ENCODE measurements at regions not wholly inside any gene's neighbourhood (a gene's known extent, or its start where the extent isn't known, plus 50 kb on each side); places are given as distances from the start of the nearest gene placed in this dataset.

DNA sequence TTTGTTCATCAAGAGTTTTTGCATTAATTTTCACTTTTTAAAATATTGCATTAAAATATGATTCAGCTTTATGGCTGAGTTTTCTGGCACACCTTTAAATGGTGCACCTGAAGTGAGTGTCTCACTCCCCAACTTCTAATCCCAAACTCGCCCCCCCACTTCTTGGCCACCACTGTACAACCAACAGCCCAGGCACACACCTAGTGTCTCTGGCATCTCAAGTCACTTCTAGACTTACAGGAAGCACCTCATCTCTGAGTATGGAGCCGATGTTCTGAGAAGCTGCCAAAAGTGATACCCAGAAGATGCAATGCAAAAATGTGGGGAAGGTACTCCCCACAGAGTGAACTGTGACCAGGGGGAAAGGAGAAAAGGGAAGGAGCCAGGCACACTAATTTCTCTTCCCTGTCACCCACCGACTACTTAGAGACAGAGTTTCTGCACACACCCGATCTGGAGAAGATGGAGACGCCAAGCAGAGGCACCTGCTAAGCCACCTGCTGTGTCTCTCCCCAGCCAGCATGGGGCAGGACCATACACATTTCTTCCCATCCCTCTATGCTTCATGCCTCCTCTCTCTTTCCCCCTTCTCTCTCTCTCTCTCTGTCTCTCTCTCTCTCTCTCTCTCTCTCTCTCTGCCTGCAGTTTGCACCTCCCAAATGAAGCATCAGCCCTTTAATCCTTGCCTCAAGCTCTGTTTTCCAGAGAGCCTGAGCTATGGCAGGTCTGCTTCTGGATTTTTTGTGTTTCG, 155.3 kb upstream of the ZNF507 start:
- Histone ChIP-seq H3K4me3 (ENCODE audit: low read length in 2 of 2) (no peak overlapping the region), H3K9ac (ENCODE audit: low read depth in 1 of 2, low read length in 2 of 2) (no peak overlapping the region), H3K36me3 (ENCODE audit: control insufficient read depth in 2 of 2, insufficient read depth in 2 of 2, low read length in 2 of 2) (no peaks in the 10 kb centered on the region), H3K9me3 (ENCODE audit: control insufficient read depth in 2 of 2, low read length in 2 of 2) (no peaks in the 10 kb centered on the region), H3K27ac (ENCODE audit: low read depth in 2 of 2, low read length in 2 of 2) (no peak overlapping the region), H3K4me1 (ENCODE audit: control insufficient read depth in 2 of 2, insufficient read depth in 2 of 2, low read length in 2 of 2) (no peaks in the 10 kb centered on the region), H3K27me3 (ENCODE audit: control insufficient read depth in 2 of 2, insufficient read depth in 2 of 2, low read length in 2 of 2) (no peaks in the 10 kb centered on the region)

DNA sequence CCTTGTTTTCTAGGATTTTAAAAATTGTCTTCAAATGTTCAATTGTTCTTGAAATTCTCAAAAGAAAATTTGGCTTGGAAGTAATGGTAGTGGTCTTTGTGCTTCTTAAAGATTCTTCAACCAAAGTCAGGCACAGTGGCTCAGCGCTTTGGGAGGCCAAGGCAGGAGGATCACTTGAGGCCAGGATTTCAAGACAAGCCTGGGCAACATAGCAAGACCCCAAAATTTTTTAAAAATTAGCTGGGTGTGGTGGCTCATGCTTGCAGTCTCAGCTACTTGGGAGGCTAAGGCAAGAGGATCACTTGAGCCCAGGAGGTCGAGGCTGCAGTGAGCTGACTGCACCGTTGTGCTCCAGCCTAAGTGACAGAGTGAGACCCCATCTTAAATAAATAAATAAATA, 153.5 kb upstream of the ZNF507 start:
- Histone ChIP-seq H3K27ac (ENCODE audit: low read depth in 2 of 2, low read length in 2 of 2) (no peak overlapping the region), H3K4me1 (ENCODE audit: control insufficient read depth in 2 of 2, insufficient read depth in 2 of 2, low read length in 2 of 2) (no peaks in the 10 kb centered on the region), H3K36me3 (ENCODE audit: control insufficient read depth in 2 of 2, insufficient read depth in 2 of 2, low read length in 2 of 2) (no peaks in the 10 kb centered on the region), H3K9me3 (ENCODE audit: control insufficient read depth in 2 of 2, low read length in 2 of 2) (no peaks in the 10 kb centered on the region), H3K4me3 (ENCODE audit: low read length in 2 of 2) (no peak overlapping the region), H3K9ac (ENCODE audit: low read depth in 1 of 2, low read length in 2 of 2) (no peak overlapping the region), H3K27me3 (ENCODE audit: control insufficient read depth in 2 of 2, insufficient read depth in 2 of 2, low read length in 2 of 2) (no peaks in the 10 kb centered on the region)

DNA sequence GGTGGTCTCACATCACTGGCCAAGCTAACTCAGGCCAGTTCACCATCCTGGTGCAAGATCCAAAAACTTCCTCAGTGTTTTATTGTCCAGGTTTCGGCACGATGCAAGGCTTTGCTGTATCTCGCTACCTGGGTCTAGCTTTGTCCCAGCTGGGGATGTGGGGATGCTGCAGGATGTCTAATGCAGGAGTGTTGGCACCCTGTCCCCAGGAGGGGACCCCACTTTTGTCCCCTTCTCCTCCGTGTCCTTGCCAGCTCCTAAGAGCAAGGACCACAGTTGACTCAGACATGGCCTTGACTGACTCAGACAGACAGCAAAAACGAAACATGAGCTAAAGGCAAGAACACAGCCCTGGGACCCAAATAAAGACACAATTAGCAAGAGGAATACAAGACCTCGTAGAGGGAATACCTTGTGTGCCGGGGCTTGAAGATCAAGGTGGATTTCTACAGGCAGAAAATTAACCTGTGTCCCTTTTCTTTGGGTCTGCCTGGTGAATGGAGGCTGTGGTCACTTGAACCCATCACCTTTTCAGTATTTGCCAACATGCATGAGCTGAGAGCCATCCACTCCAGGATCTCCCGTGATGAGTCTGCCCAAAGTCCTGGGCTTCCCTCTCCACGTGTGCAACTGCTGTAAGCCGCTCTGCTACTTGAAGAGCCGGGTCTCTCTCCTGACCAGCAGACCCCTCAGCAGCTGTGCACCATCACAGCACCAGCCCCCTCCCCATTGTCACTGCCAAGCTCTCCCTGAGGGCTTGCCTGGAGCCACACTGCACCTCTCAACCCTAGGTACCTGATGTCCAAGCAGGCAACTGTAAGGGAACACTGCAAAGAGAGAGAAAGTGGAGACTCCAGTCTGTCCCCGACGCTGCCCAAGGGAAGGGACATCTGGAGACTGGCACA, 149.5 kb upstream of the ZNF507 start:
- no peaks in the 10 kb centered on the region for H3K4me1 ChIP-seq (ENCODE audit: control insufficient read depth in 2 of 2, insufficient read depth in 2 of 2, low read length in 2 of 2)
- no peak overlapping the region for H3K9ac ChIP-seq (ENCODE audit: low read depth in 1 of 2, low read length in 2 of 2)
- H3K27ac ChIP-seq (ENCODE audit: low read depth in 2 of 2, low read length in 2 of 2) = no peak overlapping the region
- H3K9me3 ChIP-seq (ENCODE audit: control insufficient read depth in 2 of 2, low read length in 2 of 2) = no peaks in the 10 kb centered on the region
- H3K27me3 ChIP-seq (ENCODE audit: control insufficient read depth in 2 of 2, insufficient read depth in 2 of 2, low read length in 2 of 2) = no peaks in the 10 kb centered on the region
- H3K4me3 ChIP-seq (ENCODE audit: low read length in 2 of 2) = no peak overlapping the region
- no peaks in the 10 kb centered on the region for H3K36me3 ChIP-seq (ENCODE audit: control insufficient read depth in 2 of 2, insufficient read depth in 2 of 2, low read length in 2 of 2)

DNA sequence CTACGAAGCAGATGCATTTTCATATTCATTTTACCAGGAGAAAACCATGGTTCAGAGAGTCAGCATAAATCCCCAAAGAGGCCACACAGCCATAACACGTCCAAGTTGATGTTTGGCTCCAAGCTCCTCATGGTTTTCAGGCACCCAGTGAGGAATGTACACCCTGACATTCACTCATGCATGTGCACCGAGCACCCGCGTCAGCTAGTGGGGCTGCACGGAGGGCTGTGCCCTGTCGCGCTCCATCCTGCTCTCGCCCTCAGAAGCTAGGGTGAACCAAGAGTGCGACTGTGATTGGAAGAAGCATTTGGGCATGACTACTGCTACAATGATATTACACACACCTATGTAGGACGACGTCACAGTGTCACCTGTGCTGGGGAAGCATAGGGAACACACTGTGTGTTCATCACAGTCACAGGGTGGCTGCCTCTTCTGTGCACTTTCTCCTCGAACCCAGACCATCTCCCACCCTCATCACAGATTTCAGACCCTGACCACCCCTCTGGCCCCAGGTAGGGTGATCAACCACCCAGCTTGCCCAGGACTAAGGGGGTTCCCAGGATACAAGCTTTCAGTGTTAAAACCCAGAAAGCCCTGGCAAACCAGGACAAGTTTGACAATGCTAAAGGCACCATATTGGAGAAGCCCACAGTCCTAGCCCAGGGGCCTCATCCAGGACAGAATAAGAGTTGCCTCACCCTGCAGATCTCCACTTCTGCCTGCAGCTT, 148.6 kb upstream of the ZNF507 start:
- H3K27me3 ChIP-seq (ENCODE audit: control insufficient read depth in 2 of 2, insufficient read depth in 2 of 2, low read length in 2 of 2) = no peaks in the 10 kb centered on the region
- no peak overlapping the region for H3K27ac ChIP-seq (ENCODE audit: low read depth in 2 of 2, low read length in 2 of 2)
- H3K4me3 ChIP-seq (ENCODE audit: low read length in 2 of 2) = no peak overlapping the region
- H3K36me3 ChIP-seq (ENCODE audit: control insufficient read depth in 2 of 2, insufficient read depth in 2 of 2, low read length in 2 of 2) = no peaks in the 10 kb centered on the region
- no peaks in the 10 kb centered on the region for H3K9me3 ChIP-seq (ENCODE audit: control insufficient read depth in 2 of 2, low read length in 2 of 2)
- H3K4me1 ChIP-seq (ENCODE audit: control insufficient read depth in 2 of 2, insufficient read depth in 2 of 2, low read length in 2 of 2) = no peaks in the 10 kb centered on the region
- H3K9ac ChIP-seq (ENCODE audit: low read depth in 1 of 2, low read length in 2 of 2) = no peak overlapping the region

DNA sequence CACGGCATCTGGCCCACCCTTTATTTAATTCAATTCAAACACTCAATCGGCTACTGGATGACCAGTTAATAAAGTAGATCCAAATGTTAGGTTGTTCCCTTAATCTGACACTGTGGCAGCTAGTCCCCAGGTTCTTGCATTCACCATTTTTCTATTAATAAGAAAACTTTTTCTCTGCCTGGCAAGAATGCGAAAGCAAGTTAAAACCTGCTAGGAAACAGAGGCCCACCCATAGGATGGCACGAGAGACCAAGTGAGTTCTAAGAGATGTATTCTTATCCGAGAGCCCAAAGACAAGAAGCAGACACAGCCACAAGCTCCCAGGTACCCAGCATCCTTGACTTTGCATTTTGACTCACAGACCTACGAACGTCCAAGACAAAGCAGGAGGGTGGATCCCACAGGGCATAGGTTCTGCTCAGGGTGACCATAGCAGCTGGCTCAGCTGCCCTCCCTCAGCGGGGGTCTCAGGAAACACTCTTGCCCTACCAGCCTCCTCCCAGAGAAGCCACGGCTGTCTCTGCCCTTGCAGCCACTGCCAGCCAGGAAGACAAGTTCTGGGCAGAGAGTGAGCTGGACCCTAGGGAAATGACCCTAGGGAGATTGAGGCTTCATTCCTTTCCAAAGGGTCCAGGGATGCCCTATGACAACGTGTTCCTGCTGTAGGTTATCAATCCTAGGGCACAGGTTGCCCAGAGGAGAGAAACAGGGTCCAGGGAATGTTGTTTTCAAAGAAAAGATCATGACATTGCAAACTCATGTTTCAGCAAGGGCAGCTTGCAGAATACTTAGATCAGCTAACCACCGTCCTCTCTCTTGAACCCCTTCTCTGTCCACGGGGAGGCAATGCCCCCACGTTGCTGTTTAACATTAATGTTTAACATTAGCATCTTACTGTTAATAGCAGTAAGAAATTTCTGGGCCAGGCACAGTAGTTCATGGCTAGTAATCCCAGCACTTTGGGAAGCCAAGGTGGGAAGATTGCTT, 147.2 kb upstream of the ZNF507 start:
- no peak overlapping the region for H3K27ac ChIP-seq (ENCODE audit: low read depth in 2 of 2, low read length in 2 of 2)
- H3K27me3 ChIP-seq (ENCODE audit: control insufficient read depth in 2 of 2, insufficient read depth in 2 of 2, low read length in 2 of 2) = no peaks in the 10 kb centered on the region
- H3K4me3 ChIP-seq (ENCODE audit: low read length in 2 of 2) = no peak overlapping the region
- no peak overlapping the region for H3K9ac ChIP-seq (ENCODE audit: low read depth in 1 of 2, low read length in 2 of 2)
- no peaks in the 10 kb centered on the region for H3K4me1 ChIP-seq (ENCODE audit: control insufficient read depth in 2 of 2, insufficient read depth in 2 of 2, low read length in 2 of 2)
- H3K36me3 ChIP-seq (ENCODE audit: control insufficient read depth in 2 of 2, insufficient read depth in 2 of 2, low read length in 2 of 2) = no peaks in the 10 kb centered on the region
- no peaks in the 10 kb centered on the region for H3K9me3 ChIP-seq (ENCODE audit: control insufficient read depth in 2 of 2, low read length in 2 of 2)

DNA sequence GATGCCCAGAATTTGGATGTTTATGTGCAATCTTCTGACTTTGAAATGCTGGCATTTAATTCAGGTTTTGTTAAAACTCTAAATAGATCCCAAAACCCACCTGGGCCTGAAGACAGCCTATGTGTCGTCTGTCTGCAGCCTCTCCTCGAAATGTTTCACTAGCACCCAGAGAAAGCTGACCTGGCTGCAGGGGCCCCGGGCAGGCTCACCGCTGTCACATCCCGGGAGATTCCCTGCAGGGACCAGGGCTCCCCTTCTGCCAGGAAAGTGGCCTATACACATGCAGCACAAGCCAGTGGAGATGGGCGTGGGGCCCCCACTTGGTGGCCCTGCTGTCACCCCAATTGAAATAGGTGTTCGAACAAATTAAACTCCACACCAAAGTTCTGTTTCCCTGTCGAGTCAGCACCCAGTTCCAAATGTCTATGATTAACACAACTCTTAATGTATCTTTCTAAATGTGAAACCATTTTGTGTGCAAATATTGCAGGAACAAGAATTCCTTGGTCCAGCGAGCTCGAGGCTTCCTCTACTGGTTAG, 145.8 kb upstream of the ZNF507 start:
- H3K36me3 ChIP-seq (ENCODE audit: control insufficient read depth in 2 of 2, insufficient read depth in 2 of 2, low read length in 2 of 2) = no peaks in the 10 kb centered on the region
- H3K4me1 ChIP-seq (ENCODE audit: control insufficient read depth in 2 of 2, insufficient read depth in 2 of 2, low read length in 2 of 2) = no peaks in the 10 kb centered on the region
- no peak overlapping the region for H3K9ac ChIP-seq (ENCODE audit: low read depth in 1 of 2, low read length in 2 of 2)
- H3K4me3 ChIP-seq (ENCODE audit: low read length in 2 of 2) = no peak overlapping the region
- H3K9me3 ChIP-seq (ENCODE audit: control insufficient read depth in 2 of 2, low read length in 2 of 2) = no peaks in the 10 kb centered on the region
- no peak overlapping the region for H3K27ac ChIP-seq (ENCODE audit: low read depth in 2 of 2, low read length in 2 of 2)
- H3K27me3 ChIP-seq (ENCODE audit: control insufficient read depth in 2 of 2, insufficient read depth in 2 of 2, low read length in 2 of 2) = no peaks in the 10 kb centered on the region

DNA sequence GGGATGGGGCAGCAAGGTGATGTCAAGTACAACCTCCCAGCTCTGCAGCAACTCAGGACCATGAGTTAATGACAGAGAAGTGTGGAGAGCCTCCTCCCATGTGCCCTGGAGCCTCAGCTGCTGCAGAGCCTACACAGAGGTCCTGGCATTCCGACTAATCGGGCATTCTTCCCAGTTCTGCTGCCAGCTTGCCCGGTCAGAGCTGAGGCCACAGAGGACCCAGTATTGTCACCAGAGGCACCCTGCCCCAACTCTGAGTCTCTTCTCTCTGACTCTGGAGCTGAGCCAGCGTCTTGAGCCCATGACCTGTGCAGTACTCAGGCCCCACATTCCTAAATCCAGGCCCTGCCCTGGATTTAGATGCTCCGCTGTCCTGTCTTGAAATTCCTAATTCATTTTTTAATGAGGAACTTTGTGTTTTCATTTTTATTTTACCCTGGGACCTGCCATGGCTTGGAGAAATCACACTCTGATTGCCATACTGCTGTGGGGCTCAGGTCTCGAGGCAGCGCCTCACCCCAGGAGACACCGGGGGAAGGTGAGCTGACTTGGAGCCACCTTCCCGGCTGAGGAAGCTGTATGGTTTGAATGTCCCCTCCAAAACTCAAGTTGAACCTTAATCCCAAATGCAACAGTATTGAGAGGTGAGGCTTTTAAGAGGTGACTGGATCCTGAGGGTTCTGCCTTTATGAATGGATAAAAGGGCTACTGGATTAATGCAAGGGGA, 144.9 kb upstream of the ZNF507 start:
- Histone ChIP-seq H3K4me1 (ENCODE audit: control insufficient read depth in 2 of 2, insufficient read depth in 2 of 2, low read length in 2 of 2) (no peaks in the 10 kb centered on the region), H3K27me3 (ENCODE audit: control insufficient read depth in 2 of 2, insufficient read depth in 2 of 2, low read length in 2 of 2) (no peaks in the 10 kb centered on the region), H3K4me3 (ENCODE audit: low read length in 2 of 2) (no peak overlapping the region), H3K36me3 (ENCODE audit: control insufficient read depth in 2 of 2, insufficient read depth in 2 of 2, low read length in 2 of 2) (no peaks in the 10 kb centered on the region), H3K9ac (ENCODE audit: low read depth in 1 of 2, low read length in 2 of 2) (no peak overlapping the region), H3K27ac (ENCODE audit: low read depth in 2 of 2, low read length in 2 of 2) (no peak overlapping the region), H3K9me3 (ENCODE audit: control insufficient read depth in 2 of 2, low read length in 2 of 2) (no peaks in the 10 kb centered on the region)

DNA sequence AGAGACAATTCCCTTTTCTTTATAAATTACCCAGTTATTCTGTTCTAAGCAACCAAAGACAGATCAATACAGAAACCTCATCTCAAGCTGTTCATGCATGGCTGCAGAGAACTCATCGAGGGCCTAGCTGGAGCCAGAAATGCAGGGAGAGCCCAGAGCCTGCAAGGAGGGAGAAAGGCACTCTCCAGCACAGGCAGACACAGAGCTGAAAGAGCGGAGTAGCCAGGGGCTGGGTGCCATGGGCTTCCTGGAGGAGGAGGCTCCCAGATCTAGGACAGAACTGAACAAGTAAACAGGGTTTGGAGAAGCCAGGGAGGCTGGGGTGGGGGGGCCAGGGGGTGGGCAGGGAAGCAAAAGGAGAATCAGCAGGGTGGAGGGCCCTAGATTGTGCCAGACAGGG, 144.2 kb upstream of the ZNF507 start:
- Histone ChIP-seq H3K4me1 (ENCODE audit: control insufficient read depth in 2 of 2, insufficient read depth in 2 of 2, low read length in 2 of 2) (no peaks in the 10 kb centered on the region), H3K9ac (ENCODE audit: low read depth in 1 of 2, low read length in 2 of 2) (no peak overlapping the region), H3K27ac (ENCODE audit: low read depth in 2 of 2, low read length in 2 of 2) (no peak overlapping the region), H3K9me3 (ENCODE audit: control insufficient read depth in 2 of 2, low read length in 2 of 2) (no peaks in the 10 kb centered on the region), H3K36me3 (ENCODE audit: control insufficient read depth in 2 of 2, insufficient read depth in 2 of 2, low read length in 2 of 2) (no peaks in the 10 kb centered on the region), H3K27me3 (ENCODE audit: control insufficient read depth in 2 of 2, insufficient read depth in 2 of 2, low read length in 2 of 2) (no peaks in the 10 kb centered on the region), H3K4me3 (ENCODE audit: low read length in 2 of 2) (no peak overlapping the region)

DNA sequence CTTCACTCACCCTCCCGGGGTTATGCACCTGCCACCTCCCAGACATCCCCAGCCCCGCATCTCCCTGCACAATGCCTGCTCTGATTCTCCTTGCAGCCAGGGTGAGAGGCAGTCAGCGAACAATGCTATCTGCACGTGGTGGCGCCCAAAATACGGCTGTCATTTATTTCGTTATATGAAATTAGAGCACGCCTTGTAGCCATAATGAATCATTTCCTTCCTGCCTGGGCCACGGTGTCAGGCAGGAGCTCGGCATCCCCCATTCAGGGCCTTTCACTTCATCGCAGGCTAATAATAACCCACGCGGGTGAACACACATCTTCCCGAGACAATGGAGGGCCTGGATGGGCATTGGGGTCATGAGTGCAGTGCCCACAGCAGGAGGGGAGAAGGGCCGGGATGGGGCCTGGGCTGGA, 143.8 kb upstream of the ZNF507 start:
- Histone ChIP-seq H3K27me3 (ENCODE audit: control insufficient read depth in 2 of 2, insufficient read depth in 2 of 2, low read length in 2 of 2) (no peaks in the 10 kb centered on the region), H3K27ac (ENCODE audit: low read depth in 2 of 2, low read length in 2 of 2) (no peak overlapping the region), H3K9ac (ENCODE audit: low read depth in 1 of 2, low read length in 2 of 2) (no peak overlapping the region), H3K9me3 (ENCODE audit: control insufficient read depth in 2 of 2, low read length in 2 of 2) (no peaks in the 10 kb centered on the region), H3K36me3 (ENCODE audit: control insufficient read depth in 2 of 2, insufficient read depth in 2 of 2, low read length in 2 of 2) (no peaks in the 10 kb centered on the region), H3K4me1 (ENCODE audit: control insufficient read depth in 2 of 2, insufficient read depth in 2 of 2, low read length in 2 of 2) (no peaks in the 10 kb centered on the region), H3K4me3 (ENCODE audit: low read length in 2 of 2) (no peak overlapping the region)
